ENCODE measurements at regions not wholly inside any gene's neighbourhood (a gene's known extent, or its start where the extent isn't known, plus 50 kb on each side); places are given as distances from the start of the nearest gene placed in this dataset.

DNA sequence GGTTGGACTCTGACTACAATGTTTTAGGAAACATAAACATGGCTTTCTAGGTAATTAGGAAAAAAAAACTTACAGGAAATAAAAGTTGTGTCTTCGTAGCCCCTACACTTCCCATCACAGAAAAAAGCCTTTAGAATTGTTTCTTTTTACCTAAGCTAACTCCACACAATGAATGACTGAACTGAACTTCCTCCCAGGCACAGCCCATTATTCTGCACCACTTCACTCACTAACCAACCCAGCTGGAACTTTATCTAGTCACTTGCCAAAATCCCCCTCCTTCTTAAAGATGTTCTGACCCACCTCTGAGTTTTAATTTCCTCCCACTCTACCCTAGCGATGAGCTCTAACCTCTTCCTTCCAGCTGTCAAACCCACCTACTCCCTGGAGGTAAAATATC lies 91.7 kb upstream of the MEOX2 start:
- TF ChIP-seq, protein P1, sequence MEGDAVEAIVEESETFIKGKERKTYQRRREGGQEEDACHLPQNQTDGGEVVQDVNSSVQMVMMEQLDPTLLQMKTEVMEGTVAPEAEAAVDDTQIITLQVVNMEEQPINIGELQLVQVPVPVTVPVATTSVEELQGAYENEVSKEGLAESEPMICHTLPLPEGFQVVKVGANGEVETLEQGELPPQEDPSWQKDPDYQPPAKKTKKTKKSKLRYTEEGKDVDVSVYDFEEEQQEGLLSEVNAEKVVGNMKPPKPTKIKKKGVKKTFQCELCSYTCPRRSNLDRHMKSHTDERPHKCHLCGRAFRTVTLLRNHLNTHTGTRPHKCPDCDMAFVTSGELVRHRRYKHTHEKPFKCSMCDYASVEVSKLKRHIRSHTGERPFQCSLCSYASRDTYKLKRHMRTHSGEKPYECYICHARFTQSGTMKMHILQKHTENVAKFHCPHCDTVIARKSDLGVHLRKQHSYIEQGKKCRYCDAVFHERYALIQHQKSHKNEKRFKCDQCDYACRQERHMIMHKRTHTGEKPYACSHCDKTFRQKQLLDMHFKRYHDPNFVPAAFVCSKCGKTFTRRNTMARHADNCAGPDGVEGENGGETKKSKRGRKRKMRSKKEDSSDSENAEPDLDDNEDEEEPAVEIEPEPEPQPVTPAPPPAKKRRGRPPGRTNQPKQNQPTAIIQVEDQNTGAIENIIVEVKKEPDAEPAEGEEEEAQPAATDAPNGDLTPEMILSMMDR (IDR thresholded peaks at IDR 0.05; ENCODE audit: borderline replicate concordance) = no peak
- Histone ChIP-seq H3K27ac (replicated peaks) (peak overlapping the region; percentile 54), H3K9me3 (replicated peaks) (no peaks in the 10 kb centered on the region), H3K4me3 (no peak overlapping the region), H3K4me1 (peaks cover 34% of the 10 kb centered on the region), H3K36me3 (no peaks in the 10 kb centered on the region), H3K27me3 (ENCODE audit: low read depth) (no peaks in the 10 kb centered on the region)
- DNase-seq = no peak
- intact Hi-C loops (cut with micrococcal nuclease) = no loop called here

DNA sequence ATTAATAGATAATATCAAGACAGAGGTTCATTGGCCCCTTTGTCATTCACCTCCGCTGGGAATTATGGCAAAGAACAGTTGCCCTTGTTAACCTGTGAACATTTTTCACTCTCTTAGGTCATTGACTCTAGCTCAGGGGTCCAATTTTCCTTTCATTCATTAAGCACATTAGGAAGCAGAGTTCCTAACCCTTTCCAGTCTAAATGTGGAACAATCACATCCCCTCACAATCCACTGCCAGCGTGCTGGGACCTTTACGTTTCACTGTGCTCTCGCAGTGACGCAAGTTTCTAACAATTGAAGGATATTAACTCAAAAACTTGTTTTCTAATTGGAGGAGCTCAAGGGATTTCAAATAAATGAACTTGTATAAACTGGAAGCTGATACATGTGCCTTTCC lies 79.3 kb upstream of the MEOX2 start:
- TF ChIP-seq, protein P1 (IDR thresholded peaks at IDR 0.05; ENCODE audit: borderline replicate concordance) = no peak
- Histone ChIP-seq H3K9me3 (replicated peaks) (peaks cover 24% of the 10 kb centered on the region), H3K27me3 (ENCODE audit: low read depth) (no peaks in the 10 kb centered on the region), H3K4me1 (peaks cover 16% of the 10 kb centered on the region), H3K27ac (replicated peaks) (peak overlapping the region; percentile 76), H3K36me3 (no peaks in the 10 kb centered on the region), H3K4me3 (no peak overlapping the region)
- DNase-seq = no peak
- intact Hi-C loops (cut with micrococcal nuclease) = no loop called here

DNA sequence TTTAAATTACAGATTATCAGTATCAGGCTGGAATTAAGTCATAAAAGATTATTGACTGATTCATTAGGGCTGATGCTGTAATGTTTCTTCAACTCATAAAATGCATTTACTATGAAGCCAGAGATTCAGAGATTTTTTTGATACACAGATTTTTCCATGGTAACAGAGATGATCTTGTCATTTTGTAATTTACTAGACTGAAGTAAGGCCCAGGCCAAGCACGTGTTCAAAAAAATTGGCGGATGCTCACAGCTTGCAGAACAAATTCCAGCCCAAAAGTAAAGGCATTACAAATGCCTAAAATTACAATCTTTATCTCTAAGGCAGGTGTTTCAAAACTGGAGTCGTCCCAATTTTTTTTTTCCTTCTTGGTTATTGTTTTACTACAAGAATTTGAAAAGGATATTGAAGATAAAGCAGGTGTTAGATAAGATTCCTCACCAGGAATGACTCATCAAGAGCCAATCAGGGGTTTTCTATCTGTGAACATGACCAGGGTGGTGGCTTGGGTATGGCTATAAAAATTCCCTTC lies 78.4 kb upstream of the MEOX2 start:
- H3K36me3 ChIP-seq = no peaks in the 10 kb centered on the region
- no peak for DNase-seq
- peaks cover 16% of the 10 kb centered on the region for H3K9me3 ChIP-seq (replicated peaks)
- peak overlapping the region; percentile 76 for H3K27ac ChIP-seq (replicated peaks)
- H3K4me1 ChIP-seq = peaks cover 16% of the 10 kb centered on the region
- H3K4me3 ChIP-seq = no peak overlapping the region
- H3K27me3 ChIP-seq (ENCODE audit: low read depth) = no peaks in the 10 kb centered on the region
- TF ChIP-seq, protein P1 (IDR thresholded peaks at IDR 0.05; ENCODE audit: borderline replicate concordance) = no peak
- intact Hi-C loops (cut with micrococcal nuclease) = no loop called here

DNA sequence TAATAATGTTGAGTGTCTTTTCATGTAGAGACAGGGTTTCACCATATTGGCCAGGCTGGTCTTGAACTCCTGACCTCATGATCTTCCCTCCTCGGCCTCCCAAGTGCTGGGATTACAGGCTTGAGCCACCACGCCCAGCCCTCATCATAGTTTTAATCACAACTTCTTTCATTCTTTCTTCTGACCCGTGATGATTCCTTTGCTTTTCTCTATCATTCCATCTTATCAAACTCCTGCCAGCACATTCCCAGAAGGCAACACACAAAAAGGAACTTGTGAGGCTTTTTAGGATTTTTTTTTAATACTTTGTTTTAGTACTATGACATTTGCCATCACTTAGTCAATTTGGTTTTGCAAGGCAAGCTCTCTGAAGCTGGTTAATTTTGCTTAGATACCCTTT lies 77.5 kb upstream of the MEOX2 start:
- no peak for DNase-seq
- Histone ChIP-seq H3K4me1 (peaks cover 16% of the 10 kb centered on the region), H3K27me3 (ENCODE audit: low read depth) (no peaks in the 10 kb centered on the region), H3K27ac (replicated peaks) (peak overlapping the region; percentile 76), H3K4me3 (no peak overlapping the region), H3K36me3 (no peaks in the 10 kb centered on the region), H3K9me3 (replicated peaks) (peaks cover 7% of the 10 kb centered on the region)
- intact Hi-C loops (cut with micrococcal nuclease) = no loop called here
- TF ChIP-seq, protein P1 (IDR thresholded peaks at IDR 0.05; ENCODE audit: borderline replicate concordance) = no peak

DNA sequence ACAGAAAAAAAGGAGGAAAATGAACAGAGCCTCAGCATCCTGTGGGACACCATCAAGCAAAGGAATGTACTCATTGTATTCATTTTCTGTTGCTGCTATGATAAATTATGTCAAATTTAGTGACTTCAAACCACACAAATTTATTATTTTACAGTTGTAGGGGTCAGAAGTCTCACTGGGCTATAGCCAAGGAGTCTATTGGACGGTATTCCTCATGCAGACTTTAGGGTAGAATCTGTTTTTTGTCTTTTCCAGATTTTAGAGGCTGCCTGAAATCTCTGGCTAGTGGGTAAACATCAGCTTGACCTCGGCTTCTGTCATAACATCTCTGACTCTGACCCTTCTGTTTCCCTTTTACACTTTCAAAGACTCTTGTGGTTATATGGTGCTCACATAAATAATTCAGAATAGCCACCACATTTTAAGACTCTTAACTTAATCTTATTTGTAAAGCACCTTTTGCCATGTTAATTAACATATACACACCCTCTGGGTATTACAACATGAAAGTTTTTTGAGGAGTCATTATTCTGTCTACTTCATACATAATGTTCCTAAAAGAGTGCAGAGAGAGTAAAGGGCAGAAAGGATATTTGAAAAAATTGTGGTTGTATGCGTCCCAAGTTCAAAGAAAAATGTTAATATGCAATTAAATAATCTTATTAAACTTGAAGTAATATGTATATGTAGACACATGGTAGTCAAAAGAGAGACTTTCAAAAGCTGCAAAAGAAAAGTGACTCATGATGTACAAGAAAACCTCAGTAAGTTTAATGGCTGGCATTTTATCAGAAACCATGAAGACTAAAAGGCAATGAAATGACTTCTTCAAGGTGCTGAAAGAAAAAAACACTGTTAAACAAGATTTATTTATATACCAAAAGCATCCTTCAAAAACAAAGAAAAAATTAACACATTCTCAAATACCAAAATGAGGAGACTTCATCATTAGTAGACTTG lies 70.8 kb upstream of the MEOX2 start:
- DNase-seq = no peak
- Histone ChIP-seq H3K27ac (replicated peaks) (no peak overlapping the region), H3K4me1 (peaks cover 4% of the 10 kb centered on the region), H3K36me3 (no peaks in the 10 kb centered on the region), H3K9me3 (replicated peaks) (no peaks in the 10 kb centered on the region), H3K4me3 (no peak overlapping the region), H3K27me3 (ENCODE audit: low read depth) (no peaks in the 10 kb centered on the region)
- intact Hi-C loops (cut with micrococcal nuclease) = no loop called here
- TF ChIP-seq, protein P1 (IDR thresholded peaks at IDR 0.05; ENCODE audit: borderline replicate concordance) = no peak
